GM19240 (cell line): ENCODE measurements at regions not wholly inside any gene's neighbourhood (a gene's known extent, or its start where the extent isn't known, plus 50 kb on each side); places are given as distances from the start of the nearest gene placed in this dataset.
"Not testable (repeated sequence)": the region's sequence is repeated elsewhere in the genome, so short reads cannot be mapped to it uniquely, and the experiment has no call there.

Source experiments
- DNase-seq: peaks from one replicate; pipeline ENCODE4 v3.0.0; 2011; ENCODE audit warnings: low spot score; ENCODE audit not compliant: insufficient read length

- not testable (repeated sequence) for DNase-seq
Measured at GRCh38 chr14:85023866-85024265, 506.1 kb upstream of the FLRT2 start.

GRCh38 chr14:85024931-85025330 is 505.0 kb upstream of the FLRT2 start:
- no peak for DNase-seq

GRCh38 chr14:85027681-85028370 is 502.1 kb upstream of the FLRT2 start:
- DNase-seq: no peak

- DNase-seq: no peak
Measured at GRCh38 chr14:85037411-85037810, 492.5 kb upstream of the FLRT2 start.

GRCh38 chr14:85038526-85039352 is 491.2 kb upstream of the FLRT2 start:
- no peak for DNase-seq

- no peak for DNase-seq
Measured at GRCh38 chr14:85039353-85039626, 490.7 kb upstream of the FLRT2 start.

- no peak for DNase-seq
Measured at GRCh38 chr14:85040046-85040685, 489.8 kb upstream of the FLRT2 start.

GRCh38 chr14:85041618-85042017 is 488.3 kb upstream of the FLRT2 start:
- no peak for DNase-seq

GRCh38 chr14:85042301-85042700 is 487.6 kb upstream of the FLRT2 start:
- no peak for DNase-seq

GRCh38 chr14:85050180-85050579 is 479.8 kb upstream of the FLRT2 start:
- no peak for DNase-seq

- no peak for DNase-seq
Measured at GRCh38 chr14:85052646-85053045, 477.3 kb upstream of the FLRT2 start.

- DNase-seq: no peak
Measured at GRCh38 chr14:85054178-85054577, 475.8 kb upstream of the FLRT2 start.

GRCh38 chr14:85056267-85056666 is 473.7 kb upstream of the FLRT2 start:
- no peak for DNase-seq

GRCh38 chr14:85057221-85057620 is 472.7 kb upstream of the FLRT2 start:
- DNase-seq: no peak

GRCh38 chr14:85058150-85058549 is 471.8 kb upstream of the FLRT2 start:
- DNase-seq: no peak

GRCh38 chr14:85060121-85060520 is 469.8 kb upstream of the FLRT2 start:
- DNase-seq: no peak

GRCh38 chr14:85061256-85061655 is 468.7 kb upstream of the FLRT2 start:
- DNase-seq: no peak

GRCh38 chr14:85063747-85064146 is 466.2 kb upstream of the FLRT2 start:
- DNase-seq: no peak

GRCh38 chr14:85071447-85071846 is 458.5 kb upstream of the FLRT2 start:
- DNase-seq: no peak

- DNase-seq: no peak
Measured at GRCh38 chr14:85074955-85075354, 455.0 kb upstream of the FLRT2 start.

- no peak for DNase-seq
Measured at GRCh38 chr14:85075694-85076476, 454.1 kb upstream of the FLRT2 start.

- DNase-seq: not testable (repeated sequence)
Measured at GRCh38 chr14:85077716-85078115, 452.2 kb upstream of the FLRT2 start.
